Lower leg skin (tissue), 3 donors: ENCODE measurements at regions not wholly inside any gene's neighbourhood (a gene's known extent, or its start where the extent isn't known, plus 50 kb on each side); places are given as distances from the start of the nearest gene placed in this dataset.

Source experiments
- CTCF ChIP-seq, 3 donors: fragments of 450-650 bp; IDR thresholded peaks; one replicate each; pipeline ENCODE4 v1.5.1; 2016; ENCODE audit warnings: antibody characterized with exemption in 3 of 3, mild to moderate bottlenecking in 3 of 3, moderate library complexity in 2 of 3
- POLR2A ChIP-seq, 2 donors: fragments of 450-650 bp; IDR thresholded peaks; one replicate each; pipeline ENCODE4 v1.6.1; 2016 to 2017; ENCODE audit warnings: antibody characterized with exemption in 2 of 2, mild to moderate bottlenecking in 1 of 2, moderate library complexity in 1 of 2

- TF ChIP-seq CTCF (IDR thresholded peaks at IDR 0.05) (no peak), POLR2A (IDR thresholded peaks at IDR 0.05) (no peak)
Measured at GRCh38 chr22:48588151-48588877, 1239.4 kb downstream of the BRD1 start.
